DMS153 (cell line): ENCODE measurements at regions not wholly inside any gene's neighbourhood (a gene's known extent, or its start where the extent isn't known, plus 50 kb on each side); places are given as distances from the start of the nearest gene placed in this dataset.

ENCODE experiments used
- DNase-seq: peaks from one replicate; lab custom pipeline; 2025; lab: John Stamatoyannopoulos, UW

- no peak for DNase-seq
Observed at GRCh38 chr5:118778941-118779340, 209.4 kb downstream of the DTWD2 start.

- no peak for DNase-seq
Observed at GRCh38 chr5:118777189-118777736, 211.1 kb downstream of the DTWD2 start.

- no peak for DNase-seq
Observed at GRCh38 chr5:118776755-118777154, 211.6 kb downstream of the DTWD2 start.

- DNase-seq = no peak
Observed at GRCh38 chr5:118775790-118776499, 212.4 kb downstream of the DTWD2 start.

GRCh38 chr5:118768607-118769175 is 219.7 kb downstream of the DTWD2 start:
- DNase-seq = no peak

GRCh38 chr5:118762291-118762690 is 226.1 kb downstream of the DTWD2 start:
- no peak for DNase-seq

- DNase-seq = no peak
Observed at GRCh38 chr5:118761814-118762213, 226.5 kb downstream of the DTWD2 start.

- no peak for DNase-seq
Observed at GRCh38 chr5:118752969-118753368, 235.4 kb downstream of the DTWD2 start.

GRCh38 chr5:118736396-118736795 is 252.0 kb downstream of the DTWD2 start:
- DNase-seq = no peak

- no peak for DNase-seq
Observed at GRCh38 chr5:118733394-118733793, 255.0 kb downstream of the DTWD2 start.

GRCh38 chr5:118728191-118728590 is 260.2 kb downstream of the DTWD2 start:
- no peak for DNase-seq

GRCh38 chr5:118726891-118727290 is 261.5 kb downstream of the DTWD2 start:
- DNase-seq = no peak

GRCh38 chr5:118723021-118723338 is 265.4 kb downstream of the DTWD2 start:
- no peak for DNase-seq

- DNase-seq = no peak
Observed at GRCh38 chr5:118722122-118723020, 266.0 kb downstream of the DTWD2 start.

GRCh38 chr5:118711727-118712126 is 276.6 kb downstream of the DTWD2 start:
- no peak for DNase-seq

GRCh38 chr5:118705959-118706667 is 282.2 kb downstream of the DTWD2 start:
- DNase-seq = no peak

GRCh38 chr5:118703241-118703640 is 285.1 kb downstream of the DTWD2 start:
- no peak for DNase-seq

- no peak for DNase-seq
Observed at GRCh38 chr5:118701791-118702190, 286.6 kb downstream of the DTWD2 start.

GRCh38 chr5:118700510-118700909 is 287.8 kb downstream of the DTWD2 start:
- no peak for DNase-seq

GRCh38 chr5:118698774-118699173 is 289.6 kb downstream of the DTWD2 start:
- DNase-seq = no peak

GRCh38 chr5:118696076-118696475 is 292.3 kb downstream of the DTWD2 start:
- DNase-seq = no peak

- DNase-seq = no peak
Observed at GRCh38 chr5:118692811-118693342, 295.5 kb downstream of the DTWD2 start.
